HepG2 (cell line): ENCODE measurements at regions not wholly inside any gene's neighbourhood (a gene's known extent, or its start where the extent isn't known, plus 50 kb on each side); places are given as distances from the start of the nearest gene placed in this dataset.

Source experiments
- ATAC-seq: fragments of 200-7000 bp; cut with Tn5 transposase; 3 replicates; pipeline ENCODE4 v1.9.1; 2020; ENCODE audit warnings: mild to moderate bottlenecking, moderate library complexity
- BruUV-seq: library from RNA; stranded (reverse); fragments of 400-500 nt; replicated peaks from 2 replicates; lab custom pipeline; 2021; lab: Mats Ljungman, UMichigan
- CTCF ChIA-PET: fragments of 300-600 bp; formaldehyde crosslinking; extraction: SDS; loops from one replicate; lab custom pipeline; 2021; ENCODE audit warnings: low total read pairs, inconsistent platforms, low intra/inter-chr PET ratio; lab: Yijun Ruan, JAX
- POLR2A ChIA-PET: fragments of 350-600 bp; sonication (Branson Sonifier 250); formaldehyde crosslinking; loops from one replicate; lab custom pipeline; 2020; ENCODE audit warnings: antibody characterized with exemption, inconsistent platforms; lab: Yijun Ruan, JAX
- DNase-seq: peaks from one replicate; pipeline ENCODE4 v3.0.0-alpha.2; 2015; ENCODE audit warnings: low spot score
- FAIRE-seq: peaks from 3 replicates; lab custom pipeline; 2011; peaks lifted over from hg19 to GRCh38; lab: Jason Lieb, UNC
- H2AFZ ChIP-seq: one replicate; pipeline ENCODE4 v1.6.1; 2011; ENCODE audit warnings: low read length, inconsistent platforms
- H3K27ac ChIP-seq: fragments of 300-600 bp; 3 replicates; pipeline ENCODE4 v1.8.0; 2011; ENCODE audit warnings: mixed run types, mild to moderate bottlenecking, mixed read lengths, low read length, inconsistent platforms; ENCODE audit not compliant: insufficient read depth; ENCODE audit errors: extremely low read length
- H3K27me3 ChIP-seq, 2 experiments: fragments of 200-600 bp in 1 of 2; 2 replicates in 1 of 2; 3 replicates in 1 of 2; pipeline versions ENCODE4 v1.6.0 to v1.8.0; 2011; ENCODE audit warnings: low read length in 2 of 2, mild to moderate bottlenecking in 2 of 2, moderate library complexity in 2 of 2, inconsistent platforms in 1 of 2; ENCODE audit not compliant: insufficient read depth in 2 of 2, control insufficient read depth in 1 of 2
- H3K36me3 ChIP-seq, 2 experiments: fragments of 200-600 bp in 1 of 2; replicated peaks in 1 of 2; 2 replicates in 1 of 2; 3 replicates in 1 of 2; pipeline versions ENCODE4 v1.5.1 to v1.8.0; 2011; ENCODE audit warnings: low read length in 2 of 2, inconsistent platforms in 1 of 2; ENCODE audit not compliant: insufficient read depth in 2 of 2, control insufficient read depth in 1 of 2
- H3K4me1 ChIP-seq: 2 replicates; pipeline ENCODE4 v1.5.1; 2012; ENCODE audit warnings: low read length, inconsistent platforms; ENCODE audit not compliant: insufficient read depth
- H3K4me2 ChIP-seq: 2 replicates; pipeline ENCODE4 v1.6.0; 2011; ENCODE audit warnings: low read depth, low read length, inconsistent platforms
- H3K4me3 ChIP-seq, 3 experiments: fragments of 200-600 bp in 1 of 3; sonication (generic), shearing (Covaris generic) in 1 of 3; replicated peaks in 1 of 3; 2 replicates each; pipeline ENCODE4 v1.5.1; 2011 to 2016; ENCODE audit warnings: low read length in 3 of 3, inconsistent platforms in 2 of 3, low read depth in 2 of 3, mild to moderate bottlenecking in 2 of 3, control low read depth in 1 of 3, mixed read lengths in 1 of 3; ENCODE audit not compliant: insufficient read depth in 1 of 3
- H3K79me2 ChIP-seq: one replicate; pipeline ENCODE4 v1.6.1; 2011; ENCODE audit warnings: low read length, inconsistent platforms; ENCODE audit not compliant: insufficient read depth
- H3K9ac ChIP-seq: 2 replicates; pipeline ENCODE4 v1.6.0; 2011; ENCODE audit warnings: mild to moderate bottlenecking, low read depth, low read length, inconsistent platforms; ENCODE audit not compliant: insufficient read depth
- H3K9me3 ChIP-seq: 2 replicates; pipeline ENCODE4 v1.5.1; 2012; ENCODE audit warnings: mild to moderate bottlenecking, low read length
- H4K20me1 ChIP-seq: 2 replicates; pipeline ENCODE4 v1.6.0; 2011; ENCODE audit warnings: inconsistent platforms, mild to moderate bottlenecking, low read length, moderate library complexity; ENCODE audit not compliant: insufficient read depth
- EED ChIP-seq: sonication (generic); formaldehyde crosslinking; IDR thresholded peaks from 2 replicates; pipeline ENCODE4 v1.5.0; 2020; ENCODE audit warnings: mild to moderate bottlenecking, missing genetic modification reagents
- FOXP1 ChIP-seq, 2 experiments: fragments of 450-650 bp in 1 of 2; IDR thresholded peaks; 2 replicates each; pipeline ENCODE4 v1.6.1; 2017 to 2018; ENCODE audit warnings: antibody characterized with exemption in 1 of 2
- PHB2 ChIP-seq: fragments of 450-650 bp; IDR thresholded peaks from 2 replicates; pipeline ENCODE4 v1.6.1; 2018; ENCODE audit not compliant: partially characterized antibody
- PHF5A ChIP-seq: IDR thresholded peaks from one replicate; pipeline ENCODE4 v1.6.1; 2018; ENCODE audit warnings: low read depth, missing genetic modification reagents; ENCODE audit not compliant: unreplicated experiment
- ZNF333 ChIP-seq: sonication (generic); formaldehyde crosslinking; IDR thresholded peaks from 2 replicates; pipeline ENCODE4 v1.4.0; 2020; ENCODE audit warnings: mild to moderate bottlenecking, missing genetic modification reagents, borderline replicate concordance
- ZNF672 ChIP-seq: sonication (generic); formaldehyde crosslinking; IDR thresholded peaks from 2 replicates; pipeline ENCODE4 v1.8.1; 2022; ENCODE audit warnings: missing genetic modification reagents
- WGBS: methylation state at CpG from one replicate; pipeline ENCODE4 v1.1.6; 2017; ENCODE audit warnings: low lambda C conversion rate; 5-methylcytosine and 5-hydroxymethylcytosine counted together
- in situ Hi-C: cut with HindIII; loops from 2 replicates; pipeline ENCODE4 v1.10.0; 2017; ENCODE audit warnings: low pct_unique_long_range_greater_than_20kb; ENCODE audit not compliant: extremely low pct_ligation_motif_present
- intact Hi-C: fragments of 100-400 bp; cut with micrococcal nuclease; formaldehyde crosslinking; loops from one replicate; pipeline ENCODE4 v1.10.0; 2022; ENCODE audit not compliant: unreplicated experiment
- TF ChIP-seq, protein P1 (sequence below): sonication (generic); IDR thresholded peaks from 2 replicates; pipeline ENCODE4 v1.6.1; 2016; ENCODE audit warnings: low read depth, borderline replicate concordance
- TF ChIP-seq, protein P2 (sequence below): fragments of 450-650 bp; IDR thresholded peaks from 2 replicates; pipeline ENCODE4 v1.6.1; 2017

DNA sequence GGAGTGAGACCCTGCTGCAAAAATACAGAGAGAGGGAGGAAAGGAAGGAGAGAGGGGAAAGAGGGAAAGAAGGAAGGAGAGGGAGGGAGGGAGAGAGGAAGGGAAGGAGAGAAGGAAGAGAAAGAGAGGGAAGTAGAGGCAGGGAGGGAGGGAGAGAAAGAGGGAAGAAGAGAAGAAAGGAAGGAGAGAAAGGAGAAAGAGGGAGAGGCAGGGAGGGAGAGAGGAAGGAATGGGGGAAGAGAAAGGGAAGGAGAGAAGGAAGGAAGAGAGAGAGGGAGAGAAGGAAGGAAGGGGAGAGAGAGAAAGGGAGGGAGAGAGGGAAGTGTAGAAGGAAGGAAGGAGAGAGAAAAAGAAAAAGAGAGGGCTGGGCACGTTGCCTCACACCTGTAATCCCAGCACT, 121.7 kb downstream of the TMEM130 start:
- Histone ChIP-seq H3K36me3 (no peaks in the 10 kb centered on the region), H3K4me1 (no peaks in the 10 kb centered on the region), H4K20me1 (no peaks in the 10 kb centered on the region), H3K27ac (no peak overlapping the region), H3K27me3 (peaks cover 0 to 3% of the 10 kb centered on the region in 2 experiments; a peak in 2 of 5 replicates), H3K9me3 (no peaks in the 10 kb centered on the region), H3K9ac (no peak overlapping the region), H3K4me3 (no peak overlapping the region), H2AFZ (no peak overlapping the region), H3K79me2 (no peaks in the 10 kb centered on the region)
- BruUV-seq: no TSS peak
- ChIA-PET CTCF (no interaction called here), POLR2A (no interaction called here)
- DNase-seq (no peak), FAIRE-seq (no peak)
- intact Hi-C loops: no loop called here
- in situ Hi-C loops: loop anchor here (5.0 kb wide), 1 partner anchor 311 kb away; no protein-coding TSS in a partner anchor
- 0 out of 2 replicates have a peak, but pooled peaks have one; percentile 19 for TF ChIP-seq FOXP1 (IDR thresholded peaks at IDR 0.05)
- TF ChIP-seq FOXP1 (CRISPR knock-in tag; IDR thresholded peaks at IDR 0.05): no peak
- TF ChIP-seq PHB2: peak; percentile 28
- no peak for TF ChIP-seq EED (CRISPR knock-in tag)
- TF ChIP-seq ZNF672 (CRISPR knock-in tag): no peak
- TF ChIP-seq PHF5A (CRISPR knock-in tag): no peak
- TF ChIP-seq, protein P1, sequence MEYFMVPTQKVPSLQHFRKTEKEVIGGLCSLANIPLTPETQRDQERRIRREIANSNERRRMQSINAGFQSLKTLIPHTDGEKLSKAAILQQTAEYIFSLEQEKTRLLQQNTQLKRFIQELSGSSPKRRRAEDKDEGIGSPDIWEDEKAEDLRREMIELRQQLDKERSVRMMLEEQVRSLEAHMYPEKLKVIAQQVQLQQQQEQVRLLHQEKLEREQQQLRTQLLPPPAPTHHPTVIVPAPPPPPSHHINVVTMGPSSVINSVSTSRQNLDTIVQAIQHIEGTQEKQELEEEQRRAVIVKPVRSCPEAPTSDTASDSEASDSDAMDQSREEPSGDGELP: no peak
- no peak for TF ChIP-seq ZNF333 (CRISPR knock-in tag)
- TF ChIP-seq, protein P2, sequence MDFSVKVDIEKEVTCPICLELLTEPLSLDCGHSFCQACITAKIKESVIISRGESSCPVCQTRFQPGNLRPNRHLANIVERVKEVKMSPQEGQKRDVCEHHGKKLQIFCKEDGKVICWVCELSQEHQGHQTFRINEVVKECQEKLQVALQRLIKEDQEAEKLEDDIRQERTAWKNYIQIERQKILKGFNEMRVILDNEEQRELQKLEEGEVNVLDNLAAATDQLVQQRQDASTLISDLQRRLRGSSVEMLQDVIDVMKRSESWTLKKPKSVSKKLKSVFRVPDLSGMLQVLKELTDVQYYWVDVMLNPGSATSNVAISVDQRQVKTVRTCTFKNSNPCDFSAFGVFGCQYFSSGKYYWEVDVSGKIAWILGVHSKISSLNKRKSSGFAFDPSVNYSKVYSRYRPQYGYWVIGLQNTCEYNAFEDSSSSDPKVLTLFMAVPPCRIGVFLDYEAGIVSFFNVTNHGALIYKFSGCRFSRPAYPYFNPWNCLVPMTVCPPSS: 0 out of 2 replicates have a peak, but pooled peaks have one; percentile 38
- TF ChIP-seq, all 625 proteins: peak for 3
- WGBS: 6% methylated on average over 1 of the region's 1 CpG
- H3K4me2 ChIP-seq: no peak overlapping the region
- no peak for ATAC-seq
